B cell (primary cell): ENCODE measurements at regions not wholly inside any gene's neighbourhood (a gene's known extent, or its start where the extent isn't known, plus 50 kb on each side); places are given as distances from the start of the nearest gene placed in this dataset.

ENCODE experiments used
- ATAC-seq: fragments of 200-7000 bp; cut with Tn5 transposase; one replicate; pipeline ENCODE4 v1.10.0; 2021; ENCODE audit warnings: low read depth, mild to moderate bottlenecking, moderate number of reproducible peaks, moderate library complexity
- CTCF ChIA-PET: fragments of 350-600 bp; sonication (Branson Sonifier 250); formaldehyde crosslinking; loops from one replicate; lab custom pipeline; 2021; ENCODE audit warnings: antibody characterized with exemption, inconsistent platforms; lab: Charles Lee
- POLR2A ChIA-PET: fragments of 350-600 bp; sonication (Branson Sonifier 250); formaldehyde crosslinking; loops from one replicate; lab custom pipeline; 2021; ENCODE audit warnings: antibody characterized with exemption; lab: Charles Lee
- DNase-seq: peaks from one replicate; pipeline ENCODE4 v3.0.0; 2013
- H2AFZ ChIP-seq: 2 replicates; pipeline ENCODE4 v1.6.1; 2012; ENCODE audit warnings: mild to moderate bottlenecking, low read depth, low read length; ENCODE audit not compliant: insufficient read depth, poor library complexity, severe bottlenecking
- H3K27ac ChIP-seq, 2 donors: 1 replicate in 1 of 2; 2 replicates in 1 of 2; pipeline ENCODE4 v1.5.1; 2012 to 2013; ENCODE audit warnings: low read length in 2 of 2, mild to moderate bottlenecking in 2 of 2, moderate library complexity in 1 of 2
- H3K27me3 ChIP-seq, 4 experiments: fragments of 200-600 bp in 1 of 4; sonication (generic) in 1 of 4; replicated peaks in 1 of 4; 1 replicate in 2 of 4; 2 replicates in 2 of 4; pipeline versions ENCODE4 v1.6.1 to v1.7.0; 2013 to 2016; ENCODE audit warnings: low read length in 3 of 4, mild to moderate bottlenecking in 2 of 4, mixed read lengths in 1 of 4, moderate library complexity in 1 of 4; ENCODE audit not compliant: insufficient read depth in 4 of 4, control insufficient read depth in 3 of 4; ENCODE audit errors: control extremely low read depth in 1 of 4
- H3K36me3 ChIP-seq, 2 experiments: replicated peaks in 1 of 2; 1 replicate in 1 of 2; 2 replicates in 1 of 2; pipeline versions ENCODE4 v1.6.1 to v1.7.1; 2013; ENCODE audit warnings: low read length in 1 of 2; ENCODE audit not compliant: insufficient read depth in 2 of 2, control insufficient read depth in 1 of 2; ENCODE audit errors: control extremely low read depth in 1 of 2, extremely low read depth in 1 of 2
- H3K4me1 ChIP-seq, 2 donors: fragments of 200-600 bp in 1 of 2; sonication (generic) in 1 of 2; 1 replicate in 1 of 2; 2 replicates in 1 of 2; pipeline versions ENCODE4 v1.5.1 to v1.6.1; 2013 to 2017; ENCODE audit warnings: low read length in 2 of 2; ENCODE audit not compliant: control insufficient read depth in 2 of 2, insufficient read depth in 2 of 2
- H3K4me2 ChIP-seq: replicated peaks from 2 replicates; pipeline ENCODE3; 2012; ENCODE audit warnings: mild to moderate bottlenecking, low read depth, low read length; ENCODE audit not compliant: poor library complexity, severe bottlenecking
- H3K4me3 ChIP-seq, 5 experiments: fragments of 200-600 bp in 1 of 5; sonication (generic) in 1 of 5; 1 replicate in 3 of 5; 2 replicates in 2 of 5; pipeline versions ENCODE4 v1.5.1 to v1.7.0; 2011 to 2016; ENCODE audit warnings: low read length in 4 of 5, mild to moderate bottlenecking in 4 of 5, low read depth in 2 of 5, control low read depth in 1 of 5, moderate library complexity in 1 of 5; ENCODE audit not compliant: insufficient read depth in 1 of 5; ENCODE audit errors: control extremely low read depth in 1 of 5, extremely low read depth in 1 of 5
- H3K79me2 ChIP-seq: fragments of 200-600 bp; sonication (generic); one replicate; pipeline ENCODE4 v1.6.0; 2016; ENCODE audit warnings: low read length; ENCODE audit not compliant: control insufficient read depth, insufficient read depth
- H3K9ac ChIP-seq: fragments of 200-600 bp; sonication (generic); 2 replicates; pipeline ENCODE4 v1.6.1; 2017; ENCODE audit warnings: mild to moderate bottlenecking, low read length, moderate library complexity
- H3K9me3 ChIP-seq, 3 donors: one replicate each; pipeline versions ENCODE4 v1.6.1 to v1.7.1; 2013; ENCODE audit warnings: low read length in 2 of 3; ENCODE audit not compliant: control insufficient read depth in 2 of 3, insufficient read depth in 1 of 3; ENCODE audit errors: control extremely low read depth in 1 of 3
- H4K20me1 ChIP-seq: 2 replicates; pipeline ENCODE4 v1.6.0; 2012; ENCODE audit warnings: mild to moderate bottlenecking, low read length; ENCODE audit not compliant: insufficient read depth, control insufficient read depth, poor library complexity, severe bottlenecking
- H3K27ac Mint-ChIP-seq: one replicate; pipeline ENCODE4 v1.8.0; 2021; ENCODE audit warnings: mixed read lengths
- H3K27me3 Mint-ChIP-seq: one replicate; pipeline ENCODE4 v1.8.0; 2021; ENCODE audit warnings: mixed read lengths
- H3K4me1 Mint-ChIP-seq: one replicate; pipeline ENCODE4 v1.8.0; 2021; ENCODE audit warnings: mixed read lengths
- H3K4me3 Mint-ChIP-seq: one replicate; pipeline ENCODE4 v1.8.0; 2021; ENCODE audit warnings: mixed read lengths
- H3K9me3 Mint-ChIP-seq: one replicate; pipeline ENCODE4 v1.8.0; 2022; ENCODE audit warnings: mixed read lengths; ENCODE audit not compliant: insufficient read depth
- CTCF ChIP-seq: fragments of 200-600 bp; IDR thresholded peaks from one replicate; pipeline ENCODE4 v1.8.0; 2022; ENCODE audit warnings: antibody characterized with exemption, mild to moderate bottlenecking
- EZH2 ChIP-seq: IDR thresholded peaks from 2 replicates; pipeline ENCODE4 v1.6.1; 2012; ENCODE audit warnings: borderline replicate concordance, low read depth, mild to moderate bottlenecking, moderate library complexity, low read length; ENCODE audit not compliant: insufficient read depth, poor library complexity, severe bottlenecking
- WGBS: methylation state at CpG from one replicate; pipeline ENCODE4 v1.1.5; 2013; ENCODE audit warnings: missing lambda C conversion rate; ENCODE audit not compliant: insufficient coverage; 5-methylcytosine and 5-hydroxymethylcytosine counted together
- intact Hi-C: fragments of 100-400 bp; cut with micrococcal nuclease; formaldehyde crosslinking; loops from one replicate; pipeline ENCODE4 v1.10.0; 2022

GRCh38 chr11:15815246-15816195 lies 540.8 kb downstream of the SOX6 start:
- no peak overlapping the region for H3K27ac ChIP-seq
- H4K20me1 ChIP-seq = no peaks in the 10 kb centered on the region
- no peak for TF ChIP-seq EZH2
- TF ChIP-seq CTCF = no peak
- ChIA-PET POLR2A (no interaction called here), CTCF (no interaction called here)
- no peaks in the 10 kb centered on the region for H3K27me3 ChIP-seq
- no peaks in the 10 kb centered on the region for H3K4me1 ChIP-seq
- H3K27me3 Mint-ChIP-seq = peaks cover 8% of the 10 kb centered on the region
- H3K9me3 ChIP-seq = peaks cover 0 to 3% (median 0%) of the 10 kb centered on the region in 3 donors
- H3K4me2 ChIP-seq = no peak overlapping the region
- no peaks in the 10 kb centered on the region for H3K9me3 Mint-ChIP-seq
- H3K9ac ChIP-seq = no peak overlapping the region
- H3K4me3 ChIP-seq = no peak overlapping the region
- H3K27ac Mint-ChIP-seq = no peak overlapping the region
- H3K36me3 ChIP-seq = no peaks in the 10 kb centered on the region
- H2AFZ ChIP-seq = no peak overlapping the region
- no peaks in the 10 kb centered on the region for H3K4me1 Mint-ChIP-seq
- no CpG with 5 or more reads among the region's 4 CpGs for WGBS
- no peaks in the 10 kb centered on the region for H3K79me2 ChIP-seq
- H3K4me3 Mint-ChIP-seq = no peak overlapping the region
- ATAC-seq = no peak
- DNase-seq = no peak
- intact Hi-C loops = no loop called here

GRCh38 chr11:15816260-15816871 lies 540.0 kb downstream of the SOX6 start:
- Histone ChIP-seq H3K79me2 (no peaks in the 10 kb centered on the region), H3K27me3 (no peaks in the 10 kb centered on the region), H3K4me1 (no peaks in the 10 kb centered on the region), H3K4me3 (no peak overlapping the region), H4K20me1 (no peaks in the 10 kb centered on the region), H2AFZ (no peak overlapping the region), H3K9ac (no peak overlapping the region), H3K9me3 (peaks cover 0 to 3% (median 0%) of the 10 kb centered on the region in 3 donors), H3K27ac (no peak overlapping the region), H3K4me2 (no peak overlapping the region), H3K36me3 (no peaks in the 10 kb centered on the region)
- H3K27me3 Mint-ChIP-seq = peaks cover 8% of the 10 kb centered on the region
- DNase-seq (no peak), ATAC-seq (no peak)
- TF ChIP-seq CTCF (no peak), EZH2 (no peak)
- no peaks in the 10 kb centered on the region for H3K9me3 Mint-ChIP-seq
- CTCF ChIA-PET = no interaction called here
- intact Hi-C loops = no loop called here
- POLR2A ChIA-PET = no interaction called here
- no peaks in the 10 kb centered on the region for H3K4me1 Mint-ChIP-seq
- H3K27ac Mint-ChIP-seq = no peak overlapping the region
- no peak overlapping the region for H3K4me3 Mint-ChIP-seq
- 100% methylated on average over 2 of the region's 2 CpGs for WGBS
